ENCODE measurements at regions not wholly inside any gene's neighbourhood (a gene's known extent, or its start where the extent isn't known, plus 50 kb on each side); places are given as distances from the start of the nearest gene placed in this dataset.

- no peak for TF ChIP-seq SNAI2 (CRISPR knock-in tag; IDR thresholded peaks at IDR 0.05)
- TF ChIP-seq ZFP30 (CRISPR knock-in tag; IDR thresholded peaks at IDR 0.05): no peak
Observed at GRCh38 chr3:84223512-84223911, 735.3 kb upstream of the CADM2 start.
